K562 (cell line): ENCODE measurements at regions not wholly inside any gene's neighbourhood (a gene's known extent, or its start where the extent isn't known, plus 50 kb on each side); places are given as distances from the start of the nearest gene placed in this dataset.

ENCODE experiments used
- ATAC-seq: fragments of 200-7000 bp; cut with Tn5 transposase; 3 replicates; pipeline ENCODE4 v1.9.1; 2020; ENCODE audit warnings: moderate library complexity
- BruUV-seq: library from RNA; stranded (reverse); fragments of 400-500 nt; replicated peaks from 2 replicates; lab custom pipeline; 2021; lab: Mats Ljungman, UMichigan
- CTCF ChIA-PET: fragments of 300-600 bp; formaldehyde crosslinking; extraction: SDS; loops from one replicate; lab custom pipeline; 2021; ENCODE audit warnings: low intra/inter-chr PET ratio; lab: Yijun Ruan, JAX
- POLR2A ChIA-PET: fragments of 300-600, 350-650 bp; sonication (Branson Sonifier 250); formaldehyde crosslinking; extraction: SDS; loops from one replicate; lab custom pipeline; 2021; ENCODE audit warnings: antibody characterized with exemption, inconsistent platforms; lab: Yijun Ruan, JAX
- DNase-seq, 4 experiments: peaks; one replicate each; pipeline versions ENCODE4 v3.0.0 to v3.0.0-alpha.2; 2011 to 2018; ENCODE audit warnings: low spot score in 3 of 4, mixed read lengths in 3 of 4; ENCODE audit errors: extremely low read depth in 1 of 4
- FAIRE-seq: peaks from 2 replicates; lab custom pipeline; 2011; peaks lifted over from hg19 to GRCh38; lab: Jason Lieb, UNC
- H2AFZ ChIP-seq: 2 replicates; pipeline ENCODE4 v1.6.0; 2011; ENCODE audit warnings: low read depth, low read length, control low read depth, inconsistent platforms
- H3K27ac ChIP-seq: fragments of 200-600 bp; 3 replicates; pipeline ENCODE4 v1.8.0; 2011; ENCODE audit warnings: low read depth, mild to moderate bottlenecking, control low read depth, inconsistent platforms, low read length, moderate library complexity, mixed read lengths; ENCODE audit errors: extremely low read depth
- H3K27me3 ChIP-seq, 2 experiments: fragments of 300-600 bp in 1 of 2; 2 replicates in 1 of 2; 3 replicates in 1 of 2; pipeline versions ENCODE4 v1.6.0 to v1.8.0; 2011; ENCODE audit warnings: inconsistent platforms in 2 of 2, low read length in 2 of 2, mild to moderate bottlenecking in 1 of 2, mixed read lengths in 1 of 2, moderate library complexity in 1 of 2; ENCODE audit not compliant: control insufficient read depth in 2 of 2, insufficient read depth in 2 of 2
- H3K36me3 ChIP-seq: fragments of 300-600 bp; 3 replicates; pipeline ENCODE4 v1.8.0; 2011; ENCODE audit warnings: mild to moderate bottlenecking, low read length, inconsistent platforms; ENCODE audit not compliant: control insufficient read depth, insufficient read depth
- H3K4me1 ChIP-seq, 2 experiments: fragments of 200-600 bp in 1 of 2; replicated peaks in 1 of 2; 2 replicates in 1 of 2; 3 replicates in 1 of 2; pipeline versions ENCODE4 v1.5.1 to v1.8.0; 2011; ENCODE audit warnings: inconsistent platforms in 2 of 2, low read length in 2 of 2, mild to moderate bottlenecking in 1 of 2, mixed read lengths in 1 of 2, moderate library complexity in 1 of 2; ENCODE audit not compliant: control insufficient read depth in 2 of 2, insufficient read depth in 2 of 2
- H3K4me2 ChIP-seq: 2 replicates; pipeline ENCODE4 v1.6.1; 2011; ENCODE audit warnings: low read length, control low read depth, inconsistent platforms, mixed read lengths; ENCODE audit not compliant: insufficient read depth
- H3K4me3 ChIP-seq: fragments of 200-600 bp; sonication (generic), shearing (Covaris generic); 2 replicates; pipeline ENCODE4 v1.5.1; 2016; ENCODE audit warnings: control low read depth, inconsistent platforms
- H3K79me2 ChIP-seq: fragments of 200-600 bp; 3 replicates; pipeline ENCODE4 v1.8.0; 2011; ENCODE audit warnings: low read length, inconsistent platforms; ENCODE audit not compliant: control insufficient read depth, insufficient read depth
- H3K9ac ChIP-seq, 2 experiments: 2 replicates each; pipeline versions ENCODE4 v1.6.0 to v1.6.1; 2011; ENCODE audit warnings: low read depth in 2 of 2, low read length in 2 of 2, control low read depth in 1 of 2, inconsistent platforms in 1 of 2, mild to moderate bottlenecking in 1 of 2, mixed read lengths in 1 of 2; ENCODE audit not compliant: insufficient read depth in 1 of 2
- H3K9me1 ChIP-seq: one replicate; pipeline ENCODE4 v1.6.0; 2011; ENCODE audit warnings: inconsistent platforms, mild to moderate bottlenecking, low read length, moderate library complexity; ENCODE audit not compliant: control insufficient read depth, insufficient read depth
- H3K9me3 ChIP-seq: replicated peaks from 2 replicates; pipeline ENCODE4 v1.5.1; 2011; ENCODE audit warnings: low read depth, low read length, inconsistent platforms; ENCODE audit not compliant: control insufficient read depth, insufficient read depth
- H4K20me1 ChIP-seq: replicated peaks from 2 replicates; pipeline ENCODE4 v1.6.1; 2011; ENCODE audit warnings: low read length, inconsistent platforms, mixed read lengths; ENCODE audit not compliant: control insufficient read depth, insufficient read depth
- ADNP ChIP-seq: fragments of 200-800 bp; sonication (Bioruptor generic); IDR thresholded peaks from 2 replicates; pipeline ENCODE4 v1.6.1; 2016; ENCODE audit warnings: missing genetic modification characterization, missing compliant biosample characterization
- GATAD2A ChIP-seq: fragments of 450-650 bp; IDR thresholded peaks from 2 replicates; pipeline ENCODE4 v1.6.1; 2017
- TEAD1 ChIP-seq, 2 experiments: fragments of 450-650 bp in 1 of 2; sonication (generic) in 1 of 2; formaldehyde crosslinking; IDR thresholded peaks; 2 replicates each; pipeline versions ENCODE4 v1.4.0 to v1.8.0; 2020 to 2022; ENCODE audit warnings: mild to moderate bottlenecking in 2 of 2, missing genetic modification reagents in 1 of 2
- ZNF174 ChIP-seq: fragments of 250-450 bp; sonication (Bioruptor Pico); IDR thresholded peaks from 2 replicates; pipeline ENCODE4 v1.4.0; 2020; ENCODE audit warnings: mild to moderate bottlenecking
- ZNF197 ChIP-seq: fragments of 200-800 bp; sonication (Bioruptor generic); IDR thresholded peaks from 2 replicates; pipeline ENCODE4 v1.6.1; 2016; ENCODE audit warnings: low read depth, missing genetic modification characterization, missing compliant biosample characterization
- ZNF77 ChIP-seq: fragments of 250-450 bp; sonication (Bioruptor Pico); IDR thresholded peaks from 2 replicates; pipeline ENCODE4 v1.5.0; 2020
- WGBS: fragments of 100-300 bp; shearing (Covaris generic); methylation state at CpG from one replicate; pipeline ENCODE4 v1.1.6; 2016; ENCODE audit warnings: low coverage, mixed read lengths; ENCODE audit not compliant: insufficient coverage; ENCODE audit errors: missing lambda C conversion rate; 5-methylcytosine and 5-hydroxymethylcytosine counted together
- in situ Hi-C: fragments of 300-500 bp; cut with MboI; formaldehyde crosslinking; loops from 4 replicates; pipeline ENCODE4 v1.15.0; 2018; ENCODE audit warnings: inconsistent platforms, mixed read lengths
- intact Hi-C: fragments of 100-400 bp; cut with micrococcal nuclease; formaldehyde crosslinking; loops from 2 replicates; pipeline ENCODE4 v1.14.2; 2022
- TF ChIP-seq, protein P1 (sequence below): sonication (generic); formaldehyde crosslinking; IDR thresholded peaks from 2 replicates; pipeline ENCODE4 v1.8.0; 2022; ENCODE audit warnings: mild to moderate bottlenecking, missing genetic modification reagents

DNA sequence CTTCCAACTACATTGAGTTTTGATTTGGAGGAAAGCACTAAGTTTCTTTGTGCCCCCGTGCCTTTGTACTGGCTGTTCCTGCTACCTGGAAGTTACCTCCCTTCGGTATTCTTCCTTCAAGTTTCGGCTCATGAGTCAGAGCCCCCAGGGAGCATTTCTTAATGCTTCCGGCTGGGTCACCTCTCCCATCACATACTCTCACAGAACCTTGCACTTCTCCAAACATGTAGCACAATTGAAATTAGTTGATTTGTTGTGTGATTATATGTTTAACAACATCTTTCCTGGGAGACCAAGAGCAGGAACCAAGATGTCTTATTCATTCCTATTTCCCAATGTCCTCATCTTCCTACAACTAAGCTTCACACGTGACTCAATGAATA lies 158.6 kb upstream of the CDH5 start:
- no peaks in the 10 kb centered on the region for H3K9me3 ChIP-seq
- 1% methylated on average over 5 of the region's 5 CpGs for WGBS
- BruUV-seq: no TSS peak
- ChIA-PET POLR2A (no interaction called here), CTCF (no interaction called here)
- no peaks in the 10 kb centered on the region; the same call in 1 of the 2 replicates for H4K20me1 ChIP-seq
- intact Hi-C loops (no loop called here), in situ Hi-C loops (no loop called here)
- H3K4me3 ChIP-seq: no peak overlapping the region
- FAIRE-seq (no peak), DNase-seq (no peak), ATAC-seq (no peak)
- no peaks in the 10 kb centered on the region for H3K36me3 ChIP-seq
- no peak overlapping the region for H3K4me2 ChIP-seq
- no peaks in the 10 kb centered on the region for H3K4me1 ChIP-seq
- H3K79me2 ChIP-seq: no peaks in the 10 kb centered on the region
- H3K27ac ChIP-seq: no peak overlapping the region
- no peaks in the 10 kb centered on the region for H3K27me3 ChIP-seq
- no peak overlapping the region for H2AFZ ChIP-seq
- no peaks in the 10 kb centered on the region for H3K9me1 ChIP-seq
- H3K9ac ChIP-seq: no peak overlapping the region
- no peak for TF ChIP-seq TEAD1 (CRISPR knock-in tag; IDR thresholded peaks at IDR 0.05)
- TF ChIP-seq ZNF174 (CRISPR knock-in tag): no peak
- no peak for TF ChIP-seq ZNF197 (CRISPR knock-in tag)
- TF ChIP-seq ADNP (tag): no peak
- TF ChIP-seq, protein P1, sequence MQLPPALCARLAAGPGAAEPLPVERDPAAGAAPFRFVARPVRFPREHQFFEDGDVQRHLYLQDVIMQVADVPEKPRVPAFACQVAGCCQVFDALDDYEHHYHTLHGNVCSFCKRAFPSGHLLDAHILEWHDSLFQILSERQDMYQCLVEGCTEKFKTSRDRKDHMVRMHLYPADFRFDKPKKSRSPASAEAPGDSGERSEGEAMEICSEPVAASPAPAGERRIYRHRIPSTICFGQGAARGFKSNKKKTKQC: no peak
- no peak for TF ChIP-seq GATAD2A
- TF ChIP-seq ZNF77 (CRISPR knock-in tag): no peak
